HuH-7.5 (cell line): ENCODE measurements at regions not wholly inside any gene's neighbourhood (a gene's known extent, or its start where the extent isn't known, plus 50 kb on each side); places are given as distances from the start of the nearest gene placed in this dataset.

Experiments used
- DNase-seq: peaks from one replicate; pipeline ENCODE4 v3.0.0; 2011; ENCODE audit warnings: low spot score

GRCh38 chr15:68871507-68871906 lies 50.8 kb upstream of the ANP32A start:
- no peak for DNase-seq

DNA sequence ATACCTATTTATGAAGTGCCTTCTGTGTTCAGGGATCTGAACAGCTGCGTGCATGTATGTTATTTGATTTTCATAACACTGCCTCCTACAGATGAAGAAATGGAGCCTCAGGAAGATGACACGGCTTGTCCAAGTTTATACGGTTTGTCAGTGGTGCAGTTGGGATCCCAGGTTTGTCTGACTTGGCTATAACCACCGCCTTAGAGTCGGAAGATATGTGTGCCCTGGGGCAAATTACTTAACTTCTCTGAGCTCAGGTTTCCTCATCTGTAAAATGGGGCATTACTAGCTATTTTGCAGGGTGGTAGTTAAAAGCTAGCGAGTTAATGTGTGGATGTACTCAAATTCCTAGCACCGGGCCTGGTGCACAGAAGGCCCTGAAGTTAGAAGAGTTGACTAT lies 54.1 kb upstream of the ANP32A start:
- no peak for DNase-seq

DNA sequence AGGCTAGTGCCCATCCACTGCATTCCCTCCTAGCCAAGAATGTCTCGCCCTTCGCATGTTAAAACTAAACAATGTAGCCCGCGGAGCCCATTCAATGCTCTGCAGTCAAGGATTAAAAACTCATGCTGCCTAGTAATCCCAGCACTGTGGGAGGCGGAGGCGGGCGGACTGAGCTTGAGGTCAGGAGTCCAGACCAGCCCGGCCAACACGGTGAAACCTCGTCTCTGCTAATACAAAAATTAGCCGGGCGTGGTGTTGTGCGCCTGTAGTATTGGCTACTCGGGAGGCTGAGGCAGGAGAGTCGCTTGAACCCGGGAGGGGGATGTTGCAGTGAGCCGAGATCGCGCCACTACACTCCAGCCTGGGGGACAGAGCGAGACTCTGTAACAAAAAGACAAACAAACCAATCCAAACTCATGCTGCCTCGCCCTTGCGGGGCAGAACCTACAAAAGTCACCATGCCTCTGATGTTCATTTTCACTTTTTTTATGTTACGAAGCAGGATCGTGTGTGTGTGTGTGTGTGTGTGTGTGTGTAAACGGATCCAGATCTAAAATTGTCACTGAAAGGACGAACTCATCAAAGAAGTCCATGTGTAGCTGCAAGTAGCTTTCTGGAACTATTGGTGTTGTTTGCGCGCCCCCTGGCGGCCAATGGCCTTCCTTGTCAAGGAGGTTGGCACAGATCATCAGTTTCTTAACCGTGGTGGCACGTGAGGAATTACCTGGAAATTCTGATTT lies 54.8 kb upstream of the SPESP1 start:
- peak; percentile 72 for DNase-seq

GRCh38 chr15:68877626-68878025 lies 52.7 kb upstream of the SPESP1 start:
- no peak for DNase-seq

DNA sequence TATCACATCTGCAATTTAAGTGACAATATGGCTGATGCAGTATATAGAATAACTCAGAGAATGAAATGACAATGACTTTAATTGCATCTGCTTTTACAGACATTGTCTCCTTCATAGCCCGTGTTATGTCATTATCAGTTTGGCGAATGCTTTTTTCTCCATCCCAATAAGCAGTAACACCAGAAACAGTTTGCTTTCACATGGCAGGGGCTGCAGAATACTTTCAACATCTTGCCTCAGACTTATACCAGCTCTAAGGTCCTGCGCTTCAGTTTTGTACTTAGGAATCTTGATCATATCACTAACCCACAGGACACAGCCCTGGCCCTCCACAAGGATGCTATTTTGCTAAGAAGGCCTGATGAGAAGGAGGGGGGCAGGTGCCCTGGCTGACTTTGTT lies 49.9 kb upstream of the SPESP1 start:
- DNase-seq: no peak
